ENCODE measurements at regions not wholly inside any gene's neighbourhood (a gene's known extent, or its start where the extent isn't known, plus 50 kb on each side); places are given as distances from the start of the nearest gene placed in this dataset.
A peak's percentile ranks its signal among the peaks of the same experiment; 100 is the strongest.

DNA sequence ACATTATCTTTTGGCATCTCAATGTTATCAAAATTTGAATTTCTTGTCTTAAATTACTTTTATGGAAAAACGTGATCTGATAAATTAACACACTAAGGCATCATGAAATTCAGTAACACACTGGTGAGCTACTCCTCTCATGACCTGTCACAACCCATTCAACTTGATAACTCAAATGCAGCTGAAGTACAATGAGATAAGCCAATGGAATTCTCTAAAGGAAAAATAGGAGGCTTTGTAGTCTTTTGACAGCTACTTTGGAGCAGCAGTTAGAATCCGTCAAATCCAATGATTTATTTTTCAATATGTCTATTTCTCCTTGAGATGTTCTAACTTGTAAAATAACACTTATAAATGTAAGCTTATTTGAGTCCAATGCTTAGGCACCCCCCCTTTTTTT lies 1029.4 kb downstream of the TRHDE start:
- Histone ChIP-seq H3K36me3 (no peaks in the 10 kb centered on the region), H3K27ac (no peak overlapping the region), H3K4me3 (no peak overlapping the region), H3K27me3 (no peaks in the 10 kb centered on the region), H3K4me1 (no peaks in the 10 kb centered on the region), H3K9me3 (no peaks in the 10 kb centered on the region)
- ATAC-seq (no peak), DNase-seq (no peak), FAIRE-seq (no peak)
- intact Hi-C loops (cut with DNase I): no loop called here
- TF ChIP-seq, protein P1, sequence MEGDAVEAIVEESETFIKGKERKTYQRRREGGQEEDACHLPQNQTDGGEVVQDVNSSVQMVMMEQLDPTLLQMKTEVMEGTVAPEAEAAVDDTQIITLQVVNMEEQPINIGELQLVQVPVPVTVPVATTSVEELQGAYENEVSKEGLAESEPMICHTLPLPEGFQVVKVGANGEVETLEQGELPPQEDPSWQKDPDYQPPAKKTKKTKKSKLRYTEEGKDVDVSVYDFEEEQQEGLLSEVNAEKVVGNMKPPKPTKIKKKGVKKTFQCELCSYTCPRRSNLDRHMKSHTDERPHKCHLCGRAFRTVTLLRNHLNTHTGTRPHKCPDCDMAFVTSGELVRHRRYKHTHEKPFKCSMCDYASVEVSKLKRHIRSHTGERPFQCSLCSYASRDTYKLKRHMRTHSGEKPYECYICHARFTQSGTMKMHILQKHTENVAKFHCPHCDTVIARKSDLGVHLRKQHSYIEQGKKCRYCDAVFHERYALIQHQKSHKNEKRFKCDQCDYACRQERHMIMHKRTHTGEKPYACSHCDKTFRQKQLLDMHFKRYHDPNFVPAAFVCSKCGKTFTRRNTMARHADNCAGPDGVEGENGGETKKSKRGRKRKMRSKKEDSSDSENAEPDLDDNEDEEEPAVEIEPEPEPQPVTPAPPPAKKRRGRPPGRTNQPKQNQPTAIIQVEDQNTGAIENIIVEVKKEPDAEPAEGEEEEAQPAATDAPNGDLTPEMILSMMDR (IDR thresholded peaks at IDR 0.05): no peak
- 65 to 73% methylated on average over 2 of the region's 2 CpGs for WGBS, 2 donors

DNA sequence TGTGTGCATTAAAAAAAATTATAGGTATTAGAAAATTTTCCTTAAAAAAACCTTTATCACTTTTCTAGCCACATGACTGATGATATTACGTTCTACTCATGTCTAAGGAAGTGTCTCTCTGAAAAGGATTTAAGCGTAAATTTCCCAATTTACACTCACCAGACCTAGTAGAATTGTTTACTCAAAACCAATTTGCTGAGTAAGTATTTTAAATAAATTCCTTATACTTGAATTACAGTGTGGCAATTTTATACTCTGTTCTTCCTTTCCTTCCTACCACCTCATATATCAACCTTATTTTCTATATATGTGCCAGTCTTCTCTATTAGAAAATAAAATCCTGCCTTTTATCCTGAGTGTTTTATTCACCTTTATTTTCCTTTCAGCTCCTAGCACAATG lies 1035.1 kb downstream of the TRHDE start:
- ATAC-seq (no peak), FAIRE-seq (no peak), DNase-seq (no peak)
- TF ChIP-seq, protein P1 (IDR thresholded peaks at IDR 0.05): no peak
- intact Hi-C loops (cut with DNase I): no loop called here
- H3K27me3 ChIP-seq: no peaks in the 10 kb centered on the region
- no peaks in the 10 kb centered on the region for H3K36me3 ChIP-seq
- H3K4me3 ChIP-seq: no peak overlapping the region
- no peaks in the 10 kb centered on the region for H3K9me3 ChIP-seq
- no peak overlapping the region for H3K27ac ChIP-seq
- WGBS, 2 donors: 83 to 91% methylated on average over 2 of the region's 2 CpGs
- H3K4me1 ChIP-seq: no peaks in the 10 kb centered on the region

DNA sequence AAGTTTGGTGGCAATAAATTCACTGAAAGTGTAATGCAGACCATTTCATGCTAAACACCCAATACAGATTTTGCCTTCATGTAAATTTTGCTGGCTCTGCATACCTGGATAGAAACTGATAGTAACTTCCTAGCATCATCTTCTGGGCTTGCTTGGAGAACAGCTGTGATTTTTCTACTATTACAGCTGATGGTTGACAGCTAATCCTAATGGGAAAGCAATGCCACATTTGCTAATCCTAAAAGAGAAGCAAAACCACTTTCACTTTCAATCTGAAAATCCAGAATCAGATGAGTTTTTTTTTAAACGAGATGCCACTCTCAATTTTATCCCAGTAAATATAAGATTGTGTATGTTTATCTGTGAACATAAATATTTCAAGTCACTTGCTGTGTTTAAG lies 1035.9 kb downstream of the TRHDE start:
- Histone ChIP-seq H3K27me3 (no peaks in the 10 kb centered on the region), H3K4me3 (no peak overlapping the region), H3K27ac (no peak overlapping the region), H3K36me3 (no peaks in the 10 kb centered on the region), H3K4me1 (no peaks in the 10 kb centered on the region), H3K9me3 (no peaks in the 10 kb centered on the region)
- TF ChIP-seq, protein P1 (IDR thresholded peaks at IDR 0.05): no peak
- intact Hi-C loops (cut with DNase I): no loop called here
- WGBS, 2 donors: 29 to 49% methylated on average over 1 of the region's 1 CpG
- FAIRE-seq (no peak), DNase-seq (no peak), ATAC-seq (no peak)

DNA sequence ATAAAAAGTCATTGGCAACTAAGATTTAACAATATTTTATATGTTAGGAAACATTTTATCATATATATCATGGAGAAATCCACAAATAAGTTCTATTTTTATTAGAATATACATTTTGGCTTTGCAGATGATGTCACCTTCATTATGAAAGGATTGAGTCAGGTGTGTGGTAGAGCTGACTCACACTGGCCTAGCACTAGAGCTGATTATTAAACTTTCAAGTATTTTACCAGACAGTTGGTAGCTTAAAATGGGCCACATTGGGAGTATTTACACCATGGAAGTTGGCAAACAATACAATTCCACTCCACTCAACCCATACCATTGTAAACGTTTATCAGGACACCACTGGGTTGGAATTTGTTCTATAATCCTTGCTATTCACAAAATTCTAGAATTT lies 1036.6 kb downstream of the TRHDE start:
- 41 to 57% methylated on average over 1 of the region's 1 CpG for WGBS, 2 donors
- Histone ChIP-seq H3K27ac (no peak overlapping the region), H3K4me1 (no peaks in the 10 kb centered on the region), H3K36me3 (no peaks in the 10 kb centered on the region), H3K9me3 (no peaks in the 10 kb centered on the region), H3K4me3 (no peak overlapping the region), H3K27me3 (no peaks in the 10 kb centered on the region)
- TF ChIP-seq, protein P1 (IDR thresholded peaks at IDR 0.05): no peak
- intact Hi-C loops (cut with DNase I): no loop called here
- no peak for DNase-seq
- no peak for ATAC-seq
- no peak for FAIRE-seq

DNA sequence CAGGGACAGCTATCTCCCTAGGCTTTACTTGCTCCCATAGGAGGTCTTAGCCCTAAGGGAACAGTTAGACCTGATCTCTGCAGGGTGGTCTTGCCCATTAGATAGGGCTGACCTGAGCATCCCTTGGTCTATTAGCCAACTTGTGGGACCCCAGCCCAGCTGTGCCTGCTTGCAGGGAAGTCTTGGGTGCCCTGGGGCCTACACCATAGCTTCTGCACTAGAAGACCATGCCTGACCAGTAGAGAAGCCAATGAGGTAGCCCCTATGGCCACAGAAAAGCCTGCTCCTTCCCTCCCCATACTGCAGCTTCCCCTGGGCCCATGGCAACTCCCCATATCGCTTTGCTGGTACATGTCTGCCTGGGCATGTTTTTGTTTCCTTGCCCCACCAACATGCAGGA lies 1049.1 kb downstream of the TRHDE start:
- H3K27ac ChIP-seq: no peak overlapping the region
- TF ChIP-seq, protein P1 (IDR thresholded peaks at IDR 0.05): no peak
- FAIRE-seq: no peak
- intact Hi-C loops (cut with DNase I): no loop called here
- H3K27me3 ChIP-seq: no peaks in the 10 kb centered on the region
- peak in 1 of 6 donors; percentile 18 for DNase-seq
- H3K36me3 ChIP-seq: no peaks in the 10 kb centered on the region
- no peak overlapping the region for H3K4me3 ChIP-seq
- no peaks in the 10 kb centered on the region for H3K9me3 ChIP-seq
- no peak for ATAC-seq
- H3K4me1 ChIP-seq: no peaks in the 10 kb centered on the region
- WGBS, 2 donors: 86 to 87% methylated on average over 1 of the region's 1 CpG
